HepG2 (cell line): ENCODE measurements at regions not wholly inside any gene's neighbourhood (a gene's known extent, or its start where the extent isn't known, plus 50 kb on each side); places are given as distances from the start of the nearest gene placed in this dataset.

Experiments used
- MNT ChIP-seq: fragments of 450-650 bp; IDR thresholded peaks from 2 replicates; pipeline ENCODE4 v1.6.1; 2016
- NRL ChIP-seq: sonication (generic); formaldehyde crosslinking; IDR thresholded peaks from 2 replicates; pipeline ENCODE4 v1.5.0; 2020; ENCODE audit warnings: missing genetic modification reagents, mild to moderate bottlenecking, moderate library complexity, borderline replicate concordance
- PBX3 ChIP-seq: sonication (generic); formaldehyde crosslinking; IDR thresholded peaks from 2 replicates; pipeline ENCODE4 v1.8.1; 2023; ENCODE audit warnings: missing genetic modification reagents, inconsistent platforms, borderline replicate concordance
- ZNF432 ChIP-seq: sonication (generic); formaldehyde crosslinking; IDR thresholded peaks from 2 replicates; pipeline ENCODE4 v1.5.0; 2020; ENCODE audit warnings: missing genetic modification reagents, mild to moderate bottlenecking, borderline replicate concordance
- ZNF879 ChIP-seq: sonication (generic); formaldehyde crosslinking; IDR thresholded peaks from 2 replicates; pipeline ENCODE4 v1.8.1; 2023; ENCODE audit warnings: missing genetic modification reagents
- TF ChIP-seq, protein P1 (sequence below): sonication (generic); formaldehyde crosslinking; conservative IDR thresholded peaks from 2 replicates; pipeline ENCODE4 v1.8.0; 2022; ENCODE audit warnings: missing genetic modification reagents

GRCh38 chr5:139738193-139739149, 57.1 kb upstream of the PSD2 start (continued):
- TF ChIP-seq ZNF432 (CRISPR knock-in tag) (no peak), NRL (CRISPR knock-in tag) (no peak), MNT (peak; percentile 50; the same call in 1 of the 2 replicates), ZNF879 (CRISPR knock-in tag) (no peak), PBX3 (CRISPR knock-in tag) (no peak)
- TF ChIP-seq, protein P1, sequence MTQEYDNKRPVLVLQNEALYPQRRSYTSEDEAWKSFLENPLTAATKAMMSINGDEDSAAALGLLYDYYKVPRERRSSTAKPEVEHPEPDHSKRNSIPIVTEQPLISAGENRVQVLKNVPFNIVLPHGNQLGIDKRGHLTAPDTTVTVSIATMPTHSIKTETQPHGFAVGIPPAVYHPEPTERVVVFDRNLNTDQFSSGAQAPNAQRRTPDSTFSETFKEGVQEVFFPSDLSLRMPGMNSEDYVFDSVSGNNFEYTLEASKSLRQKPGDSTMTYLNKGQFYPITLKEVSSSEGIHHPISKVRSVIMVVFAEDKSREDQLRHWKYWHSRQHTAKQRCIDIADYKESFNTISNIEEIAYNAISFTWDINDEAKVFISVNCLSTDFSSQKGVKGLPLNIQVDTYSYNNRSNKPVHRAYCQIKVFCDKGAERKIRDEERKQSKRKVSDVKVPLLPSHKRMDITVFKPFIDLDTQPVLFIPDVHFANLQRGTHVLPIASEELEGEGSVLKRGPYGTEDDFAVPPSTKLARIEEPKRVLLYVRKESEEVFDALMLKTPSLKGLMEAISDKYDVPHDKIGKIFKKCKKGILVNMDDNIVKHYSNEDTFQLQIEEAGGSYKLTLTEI (CRISPR knock-in tag) = no peak
